ENCODE measurements at regions not wholly inside any gene's neighbourhood (a gene's known extent, or its start where the extent isn't known, plus 50 kb on each side); places are given as distances from the start of the nearest gene placed in this dataset.

DNA sequence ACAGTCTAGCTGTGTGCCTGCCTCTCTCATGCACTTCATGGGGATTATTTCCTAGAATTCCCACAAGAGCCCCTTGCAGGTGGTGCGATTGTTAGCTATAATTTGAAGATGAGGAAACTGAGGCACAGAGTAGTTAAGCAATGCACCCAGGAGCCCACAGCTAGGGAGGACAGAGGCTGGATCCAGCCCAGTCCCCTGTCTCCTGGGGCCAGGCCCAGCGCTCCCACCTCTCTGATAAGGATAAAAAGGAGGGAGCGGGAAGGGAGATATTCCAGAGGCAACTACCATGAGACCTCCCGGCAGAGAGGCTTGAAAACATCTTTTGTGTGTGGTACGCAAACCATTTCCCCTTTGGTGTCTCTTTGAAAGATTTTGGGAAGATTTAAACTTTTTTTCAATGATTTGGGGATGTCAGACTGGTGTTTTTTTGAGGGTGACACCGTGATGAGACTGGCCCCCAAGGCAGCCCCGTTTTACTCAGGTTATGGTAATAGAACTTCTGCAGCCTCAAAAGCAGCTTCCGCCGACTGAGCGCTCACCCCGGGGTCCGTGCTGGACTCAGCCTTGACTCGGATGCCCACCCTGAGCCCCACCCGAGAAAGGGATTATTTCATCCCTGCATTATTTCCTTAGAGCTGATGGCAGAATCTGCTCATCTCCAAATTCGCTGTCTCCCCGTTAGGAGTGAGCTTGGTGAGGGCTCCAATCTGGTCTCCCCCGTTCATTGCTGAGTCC is 144.7 kb upstream of the IER5L start:
- Histone ChIP-seq H4K8ac (ENCODE audit: extremely low read depth, insufficient read depth, low read length) (no peak overlapping the region), H2BK120ac (replicated peaks; ENCODE audit: low read depth, low read length) (no peak overlapping the region), H2BK20ac (ENCODE audit: low read length) (no peak overlapping the region), H2BK15ac (ENCODE audit: low read length) (0 out of 2 replicates have a peak overlapping the region, but pooled peaks have one; percentile 8), H3K27me3 (replicated peaks in 1 of 4; ENCODE audit: control insufficient read depth in 3 of 4, extremely low read depth in 1 of 4, insufficient read depth in 3 of 4, low read length in 3 of 4) (peaks cover 0 to 7% (median 5%) of the 10 kb centered on the region in 4 experiments; a peak in 4 of 7 replicates), H3K79me2 (ENCODE audit: control insufficient read depth in 1 of 2, insufficient read depth in 2 of 2, low read length in 2 of 2) (no peaks in the 10 kb centered on the region), H2BK12ac (ENCODE audit: low read depth, low read length) (0 out of 2 replicates have a peak overlapping the region, but pooled peaks have one; percentile 86), H2AFZ (ENCODE audit: low read length) (no peak overlapping the region), H2AK5ac (ENCODE audit: low read depth, low read length) (no peak overlapping the region), H2BK5ac (ENCODE audit: low read depth, low read length) (no peak overlapping the region), H3K56ac (replicated peaks; ENCODE audit: insufficient read length, low read depth, low read length) (no peak overlapping the region), H3K4me1 (replicated peaks in 1 of 4; ENCODE audit: control insufficient read depth in 3 of 4, insufficient read depth in 4 of 4, low read length in 3 of 4) (peaks cover 0 to 19% (median 11%) of the 10 kb centered on the region in 4 experiments; a peak in 6 of 7 replicates), H3K79me1 (ENCODE audit: low read depth, low read length) (no peaks in the 10 kb centered on the region), H4K5ac (ENCODE audit: insufficient read length, low read depth, low read length) (no peak overlapping the region), H4K20me1 (replicated peaks in 1 of 2; ENCODE audit: control insufficient read depth in 1 of 2, insufficient read depth in 2 of 2, low read length in 2 of 2) (no peaks in the 10 kb centered on the region), H3K14ac (ENCODE audit: insufficient read length) (no peak overlapping the region), H3K27ac (ENCODE audit: low read depth, low read length) (no peak overlapping the region), H3K23me2 (ENCODE audit: low read depth, low read length) (peaks cover 6% of the 10 kb centered on the region; the same call in 1 of the 2 replicates), H3K4me2 (ENCODE audit: insufficient read depth in 1 of 2, low read depth in 2 of 2, low read length in 2 of 2) (no peak overlapping the region), H4K91ac (replicated peaks; ENCODE audit: insufficient read length, low read length) (no peak overlapping the region), H3K36me3 (ENCODE audit: control insufficient read depth in 2 of 4, insufficient read depth in 4 of 4, low read length in 3 of 4) (no peaks in the 10 kb centered on the region), H3K9me3 (ENCODE audit: insufficient read depth in 2 of 2, low read depth in 1 of 2, low read length in 1 of 2) (no peaks in the 10 kb centered on the region), H3K23ac (ENCODE audit: insufficient read length) (no peak overlapping the region), H3K18ac (ENCODE audit: extremely low read depth, low read length) (no peak overlapping the region), H3K9ac (replicated peaks in 1 of 4; ENCODE audit: extremely low read depth in 1 of 4, low read depth in 3 of 4, low read length in 3 of 4) (no peak overlapping the region), H3K4ac (replicated peaks; ENCODE audit: insufficient read length, low read depth, low read length) (no peak overlapping the region), H3K4me3 (ENCODE audit: extremely low read depth in 1 of 4, insufficient read depth in 2 of 4, low read depth in 3 of 4, low read length in 4 of 4) (no peak overlapping the region)
- TF ChIP-seq RXRA (IDR thresholded peaks at IDR 0.05; ENCODE audit: insufficient read depth, low read depth, low read length) (no peak), EZH2 (IDR thresholded peaks at IDR 0.05; ENCODE audit: low read depth, low read length, severe bottlenecking) (no peak), BRCA1 (IDR thresholded peaks at IDR 0.05; ENCODE audit: low read depth, low read length) (no peak), EP300 (IDR thresholded peaks at IDR 0.05; ENCODE audit: borderline replicate concordance in 1 of 2, low read depth in 2 of 2, low read length in 2 of 2) (no peak)
- TF ChIP-seq, protein P1, sequence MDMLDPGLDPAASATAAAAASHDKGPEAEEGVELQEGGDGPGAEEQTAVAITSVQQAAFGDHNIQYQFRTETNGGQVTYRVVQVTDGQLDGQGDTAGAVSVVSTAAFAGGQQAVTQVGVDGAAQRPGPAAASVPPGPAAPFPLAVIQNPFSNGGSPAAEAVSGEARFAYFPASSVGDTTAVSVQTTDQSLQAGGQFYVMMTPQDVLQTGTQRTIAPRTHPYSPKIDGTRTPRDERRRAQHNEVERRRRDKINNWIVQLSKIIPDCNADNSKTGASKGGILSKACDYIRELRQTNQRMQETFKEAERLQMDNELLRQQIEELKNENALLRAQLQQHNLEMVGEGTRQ (IDR thresholded peaks at IDR 0.05; ENCODE audit: low read length): no peak
- POLR2A ChIA-PET (ENCODE audit: partially characterized antibody): interaction anchor here (1.0 to 3.9 kb wide), 6 partner anchors 8 to 173 kb away, joined by 3 to 23 read pairs (median 6); no protein-coding TSS in a partner anchor
- WGBS, 2 experiments (ENCODE audit: extremely low coverage in 1 of 2, insufficient coverage in 1 of 2, insufficient read length in 1 of 2, insufficient replicate concordance in 2 of 2, low coverage in 1 of 2, low lambda C conversion rate in 2 of 2, missing lambda C conversion rate in 1 of 2): 87% methylated on average over 17 of the region's 17 CpGs; no CpG with 5 or more reads in 1 of the 2 experiments
- DNase-seq (ENCODE audit: low read depth in 1 of 2, low spot score in 2 of 2) (no peak), FAIRE-seq (no peak)
- CTCF ChIA-PET (ENCODE audit: partially characterized antibody): interaction anchor here (0.5 to 2.4 kb wide), 11 partner anchors 9 to 1605 kb away, joined by 3 to 8 read pairs (median 4); no protein-coding TSS in a partner anchor
